Dermis blood vessel endothelial cell (primary cell): ENCODE measurements at regions not wholly inside any gene's neighbourhood (a gene's known extent, or its start where the extent isn't known, plus 50 kb on each side); places are given as distances from the start of the nearest gene placed in this dataset.
"Not testable (repeated sequence)": the region's sequence is repeated elsewhere in the genome, so short reads cannot be mapped to it uniquely, and the experiment has no call there.

ENCODE experiments used
- DNase-seq: peaks from one replicate; pipeline ENCODE4 v3.0.0; 2010

DNA sequence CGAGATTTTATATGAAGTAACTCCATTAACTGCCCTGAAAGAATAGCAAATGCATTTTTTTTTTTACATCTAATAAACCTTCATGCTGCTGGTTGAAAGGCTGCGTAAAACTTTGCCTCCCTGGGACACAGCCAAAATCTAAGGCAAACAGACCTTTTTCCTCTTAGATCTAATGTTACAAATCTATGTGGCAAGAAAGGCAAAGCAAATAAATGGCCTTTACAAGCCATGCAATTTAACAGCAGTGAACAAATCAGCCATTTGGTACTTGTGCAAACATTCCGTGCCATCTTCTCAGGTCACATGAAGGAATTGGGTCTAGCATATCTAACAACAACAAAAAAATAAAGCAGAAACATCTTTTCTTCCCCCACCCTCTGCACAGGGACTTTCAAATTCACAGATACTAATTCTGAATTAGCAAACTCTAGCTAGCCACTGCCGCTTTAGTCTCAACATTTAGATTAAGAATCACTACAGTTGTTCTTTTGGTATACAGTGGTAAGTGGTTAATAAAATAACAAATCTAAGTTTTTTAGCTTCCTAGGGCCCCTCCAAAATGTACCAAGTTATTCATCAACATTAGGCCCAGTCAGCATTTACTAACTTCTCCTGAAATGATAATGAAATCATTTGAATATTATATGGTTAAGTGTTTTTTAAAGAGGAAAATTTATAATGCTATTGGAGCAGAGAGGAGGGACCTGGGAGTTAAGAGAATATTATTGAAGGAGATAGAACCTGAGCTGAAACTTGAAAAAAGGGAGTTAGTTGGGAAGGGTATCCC, 593.8 kb downstream of the SMARCA1 start:
- DNase-seq = no peak

GRCh38 chrX:128928636-128929035, 594.7 kb downstream of the SMARCA1 start:
- no peak for DNase-seq

DNA sequence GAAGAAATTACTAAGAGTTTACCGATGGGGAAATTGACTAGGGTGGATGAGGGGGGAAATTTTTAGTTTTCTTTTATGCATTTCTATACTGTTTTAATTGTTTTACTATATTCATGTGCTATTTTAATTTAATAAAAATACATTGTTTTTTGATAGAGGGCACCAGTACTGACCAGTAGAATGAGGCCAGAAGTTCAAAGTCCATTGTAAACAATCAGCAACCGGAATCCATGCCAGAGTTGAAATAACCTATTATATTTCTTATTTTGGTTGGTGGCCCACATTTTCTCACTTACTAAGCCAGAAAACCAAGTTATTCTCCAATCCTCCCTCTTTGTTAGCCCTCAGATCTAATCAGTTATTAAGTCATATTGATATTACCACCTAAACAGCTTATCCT, 595.9 kb downstream of the SMARCA1 start:
- DNase-seq = no peak

GRCh38 chrX:128906753-128907152, 616.5 kb downstream of the SMARCA1 start:
- DNase-seq = no peak

- no peak for DNase-seq
Observed at GRCh38 chrX:128901018-128901417, 622.3 kb downstream of the SMARCA1 start.

DNA sequence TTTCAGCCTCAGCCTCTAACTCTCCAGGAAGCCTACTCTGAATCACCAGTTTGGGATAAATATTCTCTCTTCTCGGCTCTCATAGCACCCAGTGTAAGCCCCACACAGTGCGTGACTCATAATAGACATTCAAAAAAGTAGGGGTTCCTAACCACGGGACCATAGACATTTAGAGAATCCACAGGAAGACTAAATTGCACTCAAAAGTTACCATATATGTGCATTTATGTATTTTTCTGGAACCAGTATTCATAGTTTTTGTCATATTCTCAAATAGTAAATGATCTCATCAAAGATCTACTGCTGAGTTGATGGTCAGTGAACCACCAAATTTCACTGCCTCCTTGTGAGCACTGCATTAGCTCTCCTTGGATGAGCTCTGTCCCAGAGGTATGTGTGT, 625.7 kb downstream of the SMARCA1 start:
- no peak for DNase-seq

GRCh38 chrX:128891554-128891953, 631.7 kb downstream of the SMARCA1 start:
- no peak for DNase-seq

- no peak for DNase-seq
Observed at GRCh38 chrX:128884430-128884829, 638.9 kb downstream of the SMARCA1 start.

- no peak for DNase-seq
Observed at GRCh38 chrX:128883650-128884049, 639.6 kb downstream of the SMARCA1 start.

GRCh38 chrX:128870361-128870760, 652.9 kb downstream of the SMARCA1 start:
- DNase-seq = no peak

- DNase-seq = no peak
Observed at GRCh38 chrX:128862557-128862956, 660.7 kb downstream of the SMARCA1 start.

- no peak for DNase-seq
Observed at GRCh38 chrX:128848374-128848773, 674.9 kb downstream of the SMARCA1 start.

DNA sequence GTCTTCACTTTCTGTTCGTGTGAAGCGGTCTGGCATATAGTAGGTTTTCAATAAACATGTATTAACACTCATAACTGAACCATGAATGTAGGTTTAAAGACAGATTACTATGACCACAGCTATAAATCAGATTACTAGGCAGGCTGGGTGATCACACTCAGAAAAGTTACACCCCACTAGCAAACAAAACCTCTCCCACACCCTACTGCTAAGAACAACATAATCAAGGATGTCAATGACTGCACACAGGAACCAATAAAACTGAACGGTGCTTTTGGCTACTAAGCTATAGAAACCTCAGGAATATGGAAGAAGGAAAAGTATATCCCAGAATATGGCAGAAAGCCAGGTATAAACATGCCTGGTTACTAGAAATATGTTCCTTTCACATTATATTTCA, 676.9 kb downstream of the SMARCA1 start:
- no peak for DNase-seq

GRCh38 chrX:128818690-128819089, 704.6 kb downstream of the SMARCA1 start:
- DNase-seq = no peak

DNA sequence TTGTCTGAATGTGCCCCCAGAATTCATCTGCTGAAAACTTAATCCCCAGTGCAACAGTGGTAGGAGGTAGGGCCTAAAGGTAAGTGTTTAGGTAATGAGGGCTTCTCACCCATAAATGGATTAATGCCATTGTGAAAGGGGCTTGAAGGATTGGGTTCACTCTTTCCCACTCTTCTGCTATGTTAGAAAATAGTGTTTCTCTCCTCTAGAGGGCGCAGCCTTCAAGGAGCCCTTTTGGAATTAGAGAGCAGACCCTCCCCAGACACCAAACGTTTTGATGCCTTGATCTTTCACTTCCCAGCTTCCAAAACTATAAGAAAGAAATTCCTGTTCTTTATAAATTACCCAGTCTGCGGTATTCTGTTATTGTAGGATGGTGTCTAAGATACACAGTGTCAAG, 706.4 kb downstream of the SMARCA1 start:
- no peak for DNase-seq

- no peak for DNase-seq
Observed at GRCh38 chrX:128807367-128807766, 715.9 kb downstream of the SMARCA1 start.

- DNase-seq = no peak
Observed at GRCh38 chrX:128805236-128805635, 718.1 kb downstream of the SMARCA1 start.

DNA sequence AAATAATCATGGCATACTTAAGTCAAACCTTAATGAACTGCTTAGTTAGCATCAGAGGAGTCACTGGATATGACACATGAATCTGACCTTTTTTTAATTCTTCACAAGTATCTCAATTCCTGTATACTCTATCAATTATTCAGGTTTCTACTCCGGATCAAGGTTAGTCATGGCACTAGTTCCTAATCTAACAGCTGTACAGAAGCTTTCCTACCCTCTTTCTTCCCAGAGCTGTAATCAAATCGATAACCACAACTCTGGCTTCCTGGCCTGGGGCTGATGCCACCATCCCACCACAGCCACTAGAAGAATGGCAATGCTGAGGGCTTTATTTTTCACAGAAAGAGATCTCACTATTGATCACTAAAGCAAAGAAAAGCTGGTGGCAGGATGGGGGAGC, 718.5 kb downstream of the SMARCA1 start:
- DNase-seq = no peak

- no peak for DNase-seq
Observed at GRCh38 chrX:128800138-128800537, 723.2 kb downstream of the SMARCA1 start.

DNA sequence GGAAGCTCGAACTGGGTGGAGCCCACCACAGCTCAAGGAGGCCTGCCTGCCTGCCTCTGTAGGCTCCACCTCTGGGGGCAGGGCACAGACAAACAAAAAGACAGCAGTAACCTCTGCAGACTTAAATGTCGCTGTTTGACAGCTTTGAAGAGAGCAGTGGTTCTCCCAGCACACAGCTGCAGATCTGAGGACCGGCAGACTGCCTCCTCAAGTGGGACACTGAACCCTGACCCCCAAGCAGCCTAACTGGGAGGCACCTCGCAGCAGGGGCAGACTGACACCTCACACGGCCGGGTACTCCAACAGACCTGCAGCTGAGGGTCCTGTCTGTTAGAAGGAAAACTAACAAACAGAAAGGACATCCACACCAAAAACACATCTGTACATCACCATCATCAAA, 730.9 kb upstream of the ACTRT1 start:
- not testable (repeated sequence) for DNase-seq

- no peak for DNase-seq
Observed at GRCh38 chrX:128781506-128781905, 729.3 kb upstream of the ACTRT1 start.

DNA sequence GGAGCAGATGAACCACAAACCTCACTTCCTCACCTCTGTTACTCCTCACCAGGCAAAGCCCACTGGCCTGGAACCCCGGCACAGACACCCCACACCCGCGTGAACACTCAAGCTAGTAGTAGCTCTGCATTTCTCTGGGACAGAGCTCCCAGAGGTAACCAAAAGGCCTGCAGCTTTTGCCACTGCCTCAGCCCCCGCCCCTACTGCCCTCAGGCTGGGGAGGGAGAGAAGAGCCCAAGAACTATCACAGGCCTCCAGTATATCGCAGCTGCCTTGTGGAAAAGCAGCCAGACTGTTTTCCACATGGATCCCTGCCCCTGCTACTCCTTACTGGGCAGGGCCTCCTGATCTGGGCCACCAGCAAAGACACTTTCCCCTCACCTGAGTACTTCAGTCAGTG, 728.7 kb upstream of the ACTRT1 start:
- no peak for DNase-seq

GRCh38 chrX:128769495-128769894, 717.3 kb upstream of the ACTRT1 start:
- no peak for DNase-seq

- DNase-seq = no peak
Observed at GRCh38 chrX:128759745-128760144, 707.5 kb upstream of the ACTRT1 start.

- no peak for DNase-seq
Observed at GRCh38 chrX:128759177-128759576, 707.0 kb upstream of the ACTRT1 start.
